Glutamatergic neuron (in vitro differentiated cells): ENCODE measurements at regions not wholly inside any gene's neighbourhood (a gene's known extent, or its start where the extent isn't known, plus 50 kb on each side); places are given as distances from the start of the nearest gene placed in this dataset.
"Not testable (repeated sequence)": the region's sequence is repeated elsewhere in the genome, so short reads cannot be mapped to it uniquely, and the experiment has no call there.

Source experiments
- DNase-seq: peaks from one replicate; pipeline ENCODE4 v3.0.0; 2022
- H3K27ac Mint-ChIP-seq: one replicate; pipeline ENCODE4 v1.8.0; 2020; ENCODE audit warnings: mild to moderate bottlenecking, mixed read lengths, inconsistent platforms; ENCODE audit not compliant: unreplicated experiment
- H3K27me3 Mint-ChIP-seq: one replicate; pipeline ENCODE4 v1.8.0; 2020; ENCODE audit warnings: mild to moderate bottlenecking, moderate library complexity, mixed read lengths, inconsistent platforms; ENCODE audit not compliant: unreplicated experiment
- H3K36me3 Mint-ChIP-seq: one replicate; pipeline ENCODE4 v1.8.0; 2020; ENCODE audit warnings: mild to moderate bottlenecking, mixed read lengths, inconsistent platforms; ENCODE audit not compliant: unreplicated experiment
- H3K4me1 Mint-ChIP-seq: one replicate; pipeline ENCODE4 v1.8.0; 2020; ENCODE audit warnings: mild to moderate bottlenecking, low read depth, mixed read lengths, inconsistent platforms; ENCODE audit not compliant: unreplicated experiment
- H3K4me3 Mint-ChIP-seq: one replicate; pipeline ENCODE4 v1.8.0; 2020; ENCODE audit warnings: mild to moderate bottlenecking, mixed read lengths, inconsistent platforms; ENCODE audit not compliant: unreplicated experiment
- H3K9me3 Mint-ChIP-seq: one replicate; pipeline ENCODE4 v1.8.0; 2020; ENCODE audit warnings: mild to moderate bottlenecking, moderate library complexity, mixed read lengths, inconsistent platforms; ENCODE audit not compliant: unreplicated experiment
- CTCF ChIP-seq: fragments of 200-600 bp; sonication (generic); IDR thresholded peaks from one replicate; pipeline ENCODE4 v1.5.0; 2021; ENCODE audit not compliant: partially characterized antibody, unreplicated experiment

DNA sequence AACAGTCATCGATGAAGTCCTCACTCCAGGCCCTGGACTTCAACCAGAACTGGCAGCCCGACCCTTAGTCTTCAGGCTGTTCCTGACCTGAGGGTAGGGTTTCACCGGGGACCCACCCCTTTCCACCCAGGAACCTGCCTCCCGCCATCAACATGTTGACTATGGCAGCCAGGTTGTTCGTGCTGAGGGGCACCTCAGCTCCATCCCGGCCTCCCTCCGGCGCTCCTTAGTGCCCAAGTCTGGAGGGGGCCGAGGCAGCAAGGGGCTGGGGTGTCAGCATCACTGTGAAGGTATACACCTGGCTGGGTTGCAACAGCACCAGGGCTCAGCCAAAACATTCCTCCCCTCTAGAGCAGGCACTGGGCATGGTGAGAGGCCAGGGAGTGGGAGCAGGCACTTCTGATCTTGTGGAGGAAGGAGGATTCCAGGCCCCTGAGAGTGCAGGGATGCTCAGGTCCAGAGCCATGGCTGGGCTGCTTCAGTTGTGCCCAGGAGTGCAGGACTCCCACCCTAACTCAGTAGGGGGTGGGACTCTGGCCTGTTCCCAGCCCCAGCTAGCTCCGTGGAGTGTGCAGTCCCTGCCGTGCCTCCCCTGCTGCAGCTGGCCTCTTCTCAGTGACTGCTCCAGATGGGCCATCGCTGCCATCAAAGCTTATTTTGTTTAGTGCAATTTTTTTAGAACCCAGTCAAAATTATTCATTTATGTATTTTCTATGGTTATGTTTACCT lies 1445.9 kb downstream of the PCDH9 start:
- H3K4me1 Mint-ChIP-seq = no peaks in the 10 kb centered on the region
- H3K27me3 Mint-ChIP-seq = peaks cover 3% of the 10 kb centered on the region
- H3K4me3 Mint-ChIP-seq = no peak overlapping the region
- no peak overlapping the region for H3K27ac Mint-ChIP-seq
- TF ChIP-seq CTCF = no peak
- peaks cover 1% of the 10 kb centered on the region for H3K9me3 Mint-ChIP-seq
- no peaks in the 10 kb centered on the region for H3K36me3 Mint-ChIP-seq
- no peak for DNase-seq

DNA sequence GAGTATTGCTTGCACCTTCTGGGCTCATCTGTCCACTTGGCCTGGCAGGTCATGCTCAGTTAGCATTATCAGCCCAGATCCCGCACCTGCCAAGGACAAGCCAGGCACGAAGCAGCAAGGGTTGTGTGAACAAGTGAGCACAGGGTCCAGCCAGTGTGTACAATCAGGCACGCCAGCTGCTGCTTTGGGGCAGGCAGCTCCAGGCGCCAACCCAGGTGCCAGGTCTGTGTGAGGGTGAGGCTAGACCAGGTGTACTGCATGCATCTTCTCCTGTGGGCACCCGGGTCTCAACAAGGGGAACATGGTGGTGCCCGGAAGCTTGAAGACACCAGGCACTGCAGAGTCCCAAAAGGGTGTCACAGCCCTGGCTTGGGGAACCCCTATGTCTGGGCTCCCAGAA lies 1446.8 kb downstream of the PCDH9 start:
- H3K27ac Mint-ChIP-seq = no peak overlapping the region
- H3K36me3 Mint-ChIP-seq = no peaks in the 10 kb centered on the region
- H3K27me3 Mint-ChIP-seq = peaks cover 3% of the 10 kb centered on the region
- TF ChIP-seq CTCF = no peak
- no peak overlapping the region for H3K4me3 Mint-ChIP-seq
- DNase-seq = no peak
- H3K4me1 Mint-ChIP-seq = no peaks in the 10 kb centered on the region
- H3K9me3 Mint-ChIP-seq = no peaks in the 10 kb centered on the region

- not testable (repeated sequence) for H3K9me3 Mint-ChIP-seq, H3K4me1 Mint-ChIP-seq, DNase-seq, H3K27ac Mint-ChIP-seq, H3K27me3 Mint-ChIP-seq, H3K36me3 Mint-ChIP-seq, H3K4me3 Mint-ChIP-seq
These were observed 1458.3 kb downstream of the PCDH9 start for GRCh38 chr13:65771704-65772313.

DNA sequence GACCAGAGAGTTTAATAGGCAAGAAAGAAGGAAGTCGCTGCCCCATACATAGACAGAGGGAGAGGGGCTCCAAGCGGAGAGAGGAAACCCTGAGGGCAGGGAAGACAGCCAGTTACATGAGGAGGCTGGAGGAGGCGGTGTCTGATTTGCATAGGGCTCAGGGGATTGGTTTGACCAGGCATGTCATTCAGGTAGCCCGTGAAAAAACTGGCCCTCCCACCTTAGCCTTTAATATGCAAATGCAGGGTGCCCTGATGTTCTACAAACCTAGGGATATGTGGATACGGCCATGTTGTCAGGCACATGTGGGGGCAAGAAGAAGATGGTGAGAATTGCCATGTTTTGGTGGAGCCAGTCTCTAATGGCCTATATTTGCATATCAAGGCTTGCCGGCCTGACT lies 1461.6 kb downstream of the PCDH9 start:
- no peak overlapping the region for H3K27ac Mint-ChIP-seq
- H3K9me3 Mint-ChIP-seq = no peaks in the 10 kb centered on the region
- H3K27me3 Mint-ChIP-seq = no peaks in the 10 kb centered on the region
- DNase-seq = no peak
- no peak overlapping the region for H3K4me3 Mint-ChIP-seq
- no peak for TF ChIP-seq CTCF
- peaks cover 5% of the 10 kb centered on the region for H3K36me3 Mint-ChIP-seq
- no peaks in the 10 kb centered on the region for H3K4me1 Mint-ChIP-seq

DNA sequence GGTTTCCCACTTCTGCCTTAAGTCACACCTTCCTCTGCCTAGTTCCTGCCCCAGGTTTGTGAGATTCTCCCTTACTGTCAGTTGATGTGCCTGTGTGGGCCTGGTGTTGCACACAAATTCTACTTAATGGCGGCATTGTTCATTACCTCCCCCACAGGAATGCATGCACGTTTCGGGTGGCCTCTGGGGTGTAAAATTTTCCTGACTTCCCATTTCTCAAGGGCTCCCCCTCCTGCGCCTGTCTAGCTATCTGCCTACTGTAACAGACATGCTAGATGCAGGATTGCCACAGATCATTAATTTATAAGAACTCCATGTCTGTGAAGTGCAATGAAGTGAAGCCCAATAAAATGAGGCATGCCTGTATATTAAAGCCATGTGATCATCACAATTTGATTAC lies 1466.3 kb downstream of the PCDH9 start:
- Mint-ChIP-seq H3K4me3 (no peak overlapping the region), H3K36me3 (peaks cover 2% of the 10 kb centered on the region), H3K4me1 (no peaks in the 10 kb centered on the region), H3K27me3 (no peaks in the 10 kb centered on the region), H3K27ac (no peak overlapping the region), H3K9me3 (peaks cover 2% of the 10 kb centered on the region)
- no peak for DNase-seq
- TF ChIP-seq CTCF = no peak
